GM12891 (cell line): ENCODE measurements at regions not wholly inside any gene's neighbourhood (a gene's known extent, or its start where the extent isn't known, plus 50 kb on each side); places are given as distances from the start of the nearest gene placed in this dataset.

Experiments used
- PAX5 ChIP-seq: IDR thresholded peaks from 2 replicates; pipeline ENCODE4 v1.6.1; 2011; ENCODE audit warnings: low read length, moderate library complexity, mild to moderate bottlenecking; ENCODE audit not compliant: insufficient read depth, severe bottlenecking
- POLR2A ChIP-seq: IDR thresholded peaks from 2 replicates; pipeline ENCODE4 v1.6.1; 2011; ENCODE audit warnings: low read depth, low read length, control low read depth
- POLR2AphosphoS5 ChIP-seq: IDR thresholded peaks from 2 replicates; pipeline ENCODE4 v1.6.1; 2011; ENCODE audit warnings: low read depth, low read length, control low read depth
- POU2F2 ChIP-seq: IDR thresholded peaks from 2 replicates; pipeline ENCODE4 v1.6.1; 2011; ENCODE audit warnings: low read depth, mild to moderate bottlenecking, control low read depth, low read length, moderate library complexity
- SPI1 ChIP-seq: IDR thresholded peaks from 2 replicates; pipeline ENCODE4 v1.6.1; 2011; ENCODE audit warnings: low read depth, low read length, control low read depth
- TAF1 ChIP-seq: IDR thresholded peaks from 2 replicates; pipeline ENCODE4 v1.6.1; 2011; ENCODE audit warnings: low read depth, low read length, control low read depth

DNA sequence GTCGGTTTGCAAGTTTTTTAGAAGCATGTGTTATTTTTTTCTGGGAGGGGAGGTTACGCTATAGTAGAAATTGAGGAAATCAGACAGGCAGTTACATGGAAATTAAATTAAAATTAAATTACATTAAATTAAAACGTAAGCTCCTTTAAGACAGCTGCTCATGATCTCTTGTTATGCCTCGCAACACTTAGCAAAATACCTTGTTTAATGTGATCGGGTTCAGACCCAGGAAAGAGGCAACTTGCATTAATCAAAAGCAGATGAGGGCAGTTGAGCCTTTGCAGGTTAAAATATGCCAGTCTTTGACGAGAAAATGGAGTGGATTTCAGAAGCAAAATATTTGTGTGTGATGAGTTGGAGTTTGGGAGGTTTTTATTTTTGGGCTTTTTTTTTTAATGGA, 651.8 kb downstream of the INHBA start:
- TF ChIP-seq POLR2AphosphoS5 = no peak
- TF ChIP-seq POLR2A = no peak
- no peak for TF ChIP-seq TAF1
- no peak for TF ChIP-seq POU2F2
- no peak for TF ChIP-seq SPI1
- no peak for TF ChIP-seq PAX5
